AG08396 (cell line): ENCODE measurements at regions not wholly inside any gene's neighbourhood (a gene's known extent, or its start where the extent isn't known, plus 50 kb on each side); places are given as distances from the start of the nearest gene placed in this dataset.
A peak's percentile ranks its signal among the peaks of the same experiment; 100 is the strongest.
"Not testable (repeated sequence)": the region's sequence is repeated elsewhere in the genome, so short reads cannot be mapped to it uniquely, and the experiment has no call there.

ENCODE experiments used
- DNase-seq: peaks from one replicate; pipeline ENCODE4 v3.0.0; 2012; ENCODE audit warnings: low spot score, mixed read lengths

DNA sequence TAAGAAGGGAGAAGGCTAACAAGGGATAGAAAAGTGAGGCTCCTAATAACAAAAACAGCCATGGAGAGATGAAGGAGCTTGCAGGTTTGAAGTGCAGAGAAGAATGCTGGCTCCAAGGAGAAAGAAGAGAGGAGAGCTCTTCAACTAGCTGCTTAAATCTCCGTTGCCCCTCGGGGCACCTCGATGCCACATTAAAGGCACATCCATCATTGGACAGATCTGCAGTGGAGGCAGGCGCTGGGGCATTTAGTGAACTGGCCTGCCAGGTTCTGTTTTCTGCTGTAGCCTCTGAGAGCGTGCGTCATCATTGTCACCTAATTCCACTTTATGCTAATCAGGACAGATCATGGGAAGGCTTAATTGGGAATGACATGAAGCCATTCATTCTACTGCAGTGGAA, 1426.2 kb upstream of the WWC1 start:
- DNase-seq = no peak

DNA sequence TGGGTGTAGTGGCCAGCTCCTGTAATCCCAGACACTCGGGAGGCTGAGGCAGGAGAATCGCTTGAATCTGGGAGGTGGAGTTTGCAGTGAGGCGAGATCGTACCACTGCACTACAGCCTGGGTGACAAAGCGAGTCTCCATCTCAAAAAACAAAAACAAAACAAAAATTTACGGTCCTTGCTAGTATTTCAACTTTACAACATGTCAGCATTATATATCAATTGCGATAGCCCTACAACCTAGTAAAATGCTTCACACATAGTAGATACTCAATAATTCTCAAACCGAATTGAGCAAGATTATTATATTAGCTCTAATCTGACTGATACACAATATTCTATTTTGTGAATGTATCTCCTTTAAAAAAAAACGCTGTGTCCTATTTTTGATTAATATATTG, 1411.0 kb upstream of the WWC1 start:
- DNase-seq = no peak

DNA sequence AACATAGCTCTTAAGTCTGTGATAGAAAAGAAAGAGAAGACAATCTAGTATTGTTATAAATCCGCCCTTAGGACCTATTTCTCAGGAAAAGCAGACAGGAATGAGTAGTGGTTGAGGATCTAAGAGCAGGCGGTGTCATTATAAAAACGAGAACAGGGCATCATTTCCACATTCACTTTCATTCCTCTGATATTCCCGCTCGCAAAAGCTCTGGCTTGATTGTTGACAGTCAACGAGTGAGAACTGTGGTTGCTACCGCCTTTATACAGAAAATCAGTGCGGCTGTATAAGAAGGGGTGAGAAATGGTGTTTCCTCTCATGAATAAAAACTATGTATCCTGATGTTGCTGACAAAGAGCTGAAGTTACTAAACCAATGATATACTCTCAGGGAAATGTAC, 1409.6 kb upstream of the WWC1 start:
- DNase-seq = no peak

DNA sequence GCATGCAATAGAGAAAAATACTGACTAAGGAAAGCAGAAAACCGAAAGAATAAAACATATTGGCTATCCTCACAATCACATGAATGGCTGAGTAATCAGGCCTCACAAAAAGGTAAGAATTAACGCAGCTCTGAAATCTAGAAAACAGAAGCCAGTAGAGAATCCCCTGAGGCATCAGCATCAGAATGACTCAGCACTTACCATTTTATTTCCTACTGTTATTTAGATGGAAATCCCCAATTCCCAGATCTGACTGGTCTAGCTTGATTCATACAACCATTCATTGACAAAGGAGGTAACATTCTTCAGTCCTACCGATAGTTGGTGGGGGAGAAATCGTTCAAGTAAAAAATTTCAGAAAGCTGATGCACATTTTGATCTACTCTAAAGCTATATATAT, 1408.4 kb upstream of the WWC1 start:
- DNase-seq = no peak

DNA sequence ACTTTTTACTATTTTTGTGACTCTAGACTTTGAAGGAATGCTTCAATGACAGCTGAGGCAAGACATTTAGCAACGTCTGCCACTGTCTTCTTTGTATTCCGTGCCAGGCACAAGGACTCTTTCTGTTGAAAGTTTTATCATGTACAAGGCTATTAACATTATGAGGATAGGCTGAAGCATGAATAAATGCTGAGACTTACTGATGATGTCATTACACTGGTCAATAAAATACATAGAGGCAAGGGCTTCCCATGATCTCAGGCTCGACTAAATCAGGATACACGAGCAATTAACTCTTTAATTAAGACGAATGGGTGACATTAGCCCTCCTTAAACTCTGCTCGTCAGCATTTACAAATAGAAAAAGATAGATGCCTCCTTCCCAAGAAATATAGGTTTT, 1393.3 kb upstream of the WWC1 start:
- no peak for DNase-seq

DNA sequence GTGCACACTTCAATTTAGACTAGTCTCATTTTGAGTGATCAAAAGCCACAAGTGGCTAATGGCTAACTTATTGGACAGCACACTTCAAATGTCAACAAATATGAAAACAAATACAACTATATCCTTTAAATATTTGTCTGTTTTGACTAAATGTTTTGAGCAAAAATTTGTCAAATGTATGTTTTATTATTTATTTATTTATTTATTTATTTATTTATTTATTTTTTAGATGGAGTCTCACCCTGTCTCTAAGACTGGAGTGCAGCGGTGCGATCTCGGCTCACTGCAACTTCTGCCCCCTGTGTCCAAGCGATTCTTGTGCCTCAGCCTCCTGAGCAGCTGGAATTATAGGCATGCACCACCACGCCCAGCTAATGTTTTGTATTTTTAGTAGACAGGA, 1392.1 kb upstream of the WWC1 start:
- no peak for DNase-seq

DNA sequence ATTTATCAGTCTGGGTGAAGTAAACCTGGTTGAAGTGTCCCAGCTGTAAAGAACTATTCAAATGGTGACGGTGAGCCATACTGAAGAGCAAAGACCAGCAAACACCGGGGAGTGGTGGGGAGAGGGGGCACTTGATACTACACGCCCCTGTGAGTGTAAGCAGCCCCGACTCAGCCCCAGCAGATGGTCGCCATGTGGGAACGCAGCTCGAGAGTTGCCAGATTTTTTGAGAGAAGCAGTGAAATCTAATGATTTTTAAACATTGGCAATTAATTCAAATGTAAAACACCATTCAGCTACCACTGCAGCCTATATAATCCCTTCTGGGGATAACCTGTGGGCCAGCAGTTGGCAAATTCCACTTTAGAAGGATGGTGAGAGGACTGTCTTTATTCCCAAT, 1386.9 kb upstream of the WWC1 start:
- no peak for DNase-seq

DNA sequence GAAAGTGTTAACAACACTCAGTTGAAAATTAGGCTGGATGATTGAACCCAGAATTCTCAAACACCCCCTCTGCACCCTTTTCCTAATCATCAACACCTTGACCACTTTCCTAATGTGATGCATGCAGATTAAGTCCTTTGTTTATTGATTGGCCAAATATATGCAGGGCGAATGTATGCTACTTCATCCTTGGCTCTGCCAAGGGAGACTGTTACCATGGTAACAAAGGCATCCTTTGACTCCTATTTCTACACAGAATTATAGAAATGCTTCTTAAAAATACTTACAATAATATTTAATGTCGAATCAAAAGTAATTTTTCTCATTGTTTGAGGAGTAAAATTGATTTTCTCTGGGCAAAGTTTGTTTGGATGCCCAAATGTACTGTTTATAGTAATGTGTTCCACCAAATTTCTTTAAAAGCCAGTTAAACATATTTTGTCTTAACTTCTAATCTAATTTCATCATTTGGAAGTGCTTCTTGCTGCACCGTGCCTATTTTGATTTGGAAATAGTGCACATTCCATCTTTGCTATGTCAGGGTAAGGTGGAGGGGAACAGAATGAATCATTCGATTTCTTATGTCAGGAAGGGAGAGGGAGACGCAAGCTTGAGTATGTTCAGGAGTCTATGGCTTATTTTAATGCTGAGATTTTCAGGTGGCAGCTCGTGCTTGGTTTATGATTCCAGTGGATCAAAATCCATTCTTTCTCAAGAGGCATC, 1384.3 kb upstream of the WWC1 start:
- DNase-seq = no peak

DNA sequence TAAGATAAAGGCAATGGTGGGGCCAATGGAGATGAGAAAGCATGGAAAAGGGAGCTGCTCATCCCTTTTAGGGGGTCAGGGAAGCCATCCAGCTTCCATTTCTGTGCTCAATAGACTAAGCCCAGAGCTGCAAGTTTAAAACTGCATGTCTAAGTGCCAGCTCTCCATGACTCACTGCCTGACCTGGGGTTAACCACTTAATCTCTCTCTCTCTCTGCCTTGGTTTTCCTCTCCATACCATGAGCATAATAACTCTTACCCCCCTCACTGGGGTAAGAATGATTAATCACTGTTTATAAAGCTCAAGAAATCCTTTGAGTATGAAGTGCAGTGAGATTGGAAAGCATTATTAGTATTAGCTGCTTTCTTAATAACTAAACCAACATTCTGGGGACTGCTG, 1382.4 kb upstream of the WWC1 start:
- DNase-seq = no peak

DNA sequence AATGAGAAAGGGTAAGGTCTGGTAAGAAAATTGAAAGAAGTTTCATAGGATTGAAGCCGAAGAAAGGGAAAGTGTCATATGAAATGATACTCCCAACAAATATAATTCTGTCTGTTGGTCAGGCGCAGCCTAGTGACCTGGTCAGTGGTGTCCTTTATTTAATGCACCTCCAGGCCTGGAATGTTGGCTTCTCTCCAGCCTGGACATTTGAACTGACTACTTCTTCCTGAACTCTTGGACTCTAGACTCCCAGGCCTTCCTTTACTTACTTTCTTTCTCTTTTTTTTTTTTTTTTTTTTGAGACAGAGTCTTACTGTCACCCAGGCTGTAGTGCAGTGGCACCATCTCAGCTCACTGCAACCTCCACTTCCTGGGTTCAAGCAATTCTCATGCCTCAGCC, 1381.5 kb upstream of the WWC1 start:
- no peak for DNase-seq

DNA sequence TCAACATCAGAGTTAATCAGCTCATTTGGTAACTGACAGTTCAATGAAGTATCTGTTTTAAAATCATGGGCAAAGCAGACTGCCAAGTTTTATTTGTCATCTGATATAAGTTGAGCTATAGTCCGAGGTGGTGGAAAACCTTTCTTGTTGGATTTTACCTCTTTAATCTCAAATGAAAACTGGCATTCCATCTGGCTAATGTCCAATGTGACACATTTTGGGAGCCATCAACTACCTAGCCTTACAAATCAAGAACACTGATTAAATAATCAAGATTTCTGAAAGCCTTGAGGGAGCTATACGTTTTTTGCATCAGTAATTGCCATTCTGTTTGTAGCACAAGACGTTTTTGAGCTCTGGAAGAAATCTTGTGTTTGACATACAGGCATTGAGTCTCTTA, 1380.5 kb upstream of the WWC1 start:
- no peak for DNase-seq

DNA sequence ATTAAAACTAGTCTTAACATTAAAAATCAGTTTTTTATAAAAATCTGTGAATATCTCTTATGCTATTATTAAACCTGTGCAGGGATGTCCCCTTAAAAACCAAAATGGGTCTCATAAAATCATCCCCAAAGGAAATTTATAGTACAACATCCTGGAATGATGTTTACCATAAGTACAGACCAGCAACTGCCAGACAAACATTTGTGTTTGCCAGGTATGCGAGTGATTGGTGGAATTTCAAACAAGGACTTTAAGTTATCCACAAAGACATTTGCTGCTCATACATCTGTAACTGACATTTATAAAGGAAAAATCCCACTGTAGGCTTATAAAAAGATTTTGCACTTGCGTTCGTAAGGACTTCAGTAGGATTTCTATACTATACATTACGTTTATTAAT, 1375.4 kb upstream of the WWC1 start:
- DNase-seq = no peak

DNA sequence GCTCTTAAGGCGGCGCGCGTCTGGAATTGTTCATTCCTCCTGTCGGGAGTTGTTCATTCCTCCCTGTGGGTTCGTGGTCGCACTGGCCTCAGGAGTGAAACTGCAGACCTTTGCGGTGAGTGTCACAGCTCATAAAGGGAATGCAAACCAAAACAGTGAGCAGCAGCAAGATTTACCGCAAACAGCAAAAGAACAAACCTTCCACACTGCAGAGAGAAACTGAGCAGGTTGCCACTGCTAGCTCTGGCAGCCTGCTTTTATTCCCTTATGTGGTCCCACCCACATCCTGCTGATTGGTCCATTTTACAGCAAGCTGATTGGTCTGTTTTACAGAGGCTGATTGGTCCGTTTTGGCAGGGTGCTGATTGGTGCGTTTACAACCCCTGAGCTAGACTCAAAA, 1365.3 kb upstream of the WWC1 start:
- DNase-seq = no peak

DNA sequence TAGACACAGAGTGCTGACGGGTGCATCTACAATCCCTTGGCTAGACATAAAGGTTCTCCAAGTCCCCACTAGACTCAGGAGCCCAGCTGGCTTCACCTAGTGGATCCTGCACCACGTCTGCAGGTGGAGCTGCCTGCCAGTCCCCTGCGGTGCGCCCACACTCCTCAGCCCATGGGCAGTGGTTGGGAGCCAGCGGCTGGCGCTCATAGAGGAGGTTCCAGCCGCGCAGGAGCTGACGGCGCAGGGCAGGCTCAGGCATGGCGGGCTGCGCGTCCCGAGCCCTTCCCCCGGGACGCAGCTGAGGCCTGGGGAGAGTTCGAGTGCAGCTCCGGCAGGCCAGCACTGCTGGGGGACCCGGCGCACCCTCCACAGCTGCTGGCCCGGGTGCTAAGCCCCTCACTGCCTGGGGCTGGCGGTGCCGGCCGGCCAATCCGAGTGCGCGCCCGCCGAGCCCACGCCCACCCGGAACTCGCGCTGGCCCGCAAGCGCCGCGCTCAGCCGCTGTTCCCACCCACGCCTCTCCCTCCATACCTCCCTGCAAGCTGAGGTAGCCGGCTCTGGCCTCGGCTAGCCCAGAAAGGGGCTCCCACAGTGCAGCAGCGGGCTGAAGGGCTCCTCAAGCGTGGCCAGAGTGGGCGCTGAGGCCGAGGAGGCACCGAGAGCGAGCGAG, 1364.5 kb upstream of the WWC1 start:
- DNase-seq = not testable (repeated sequence)

DNA sequence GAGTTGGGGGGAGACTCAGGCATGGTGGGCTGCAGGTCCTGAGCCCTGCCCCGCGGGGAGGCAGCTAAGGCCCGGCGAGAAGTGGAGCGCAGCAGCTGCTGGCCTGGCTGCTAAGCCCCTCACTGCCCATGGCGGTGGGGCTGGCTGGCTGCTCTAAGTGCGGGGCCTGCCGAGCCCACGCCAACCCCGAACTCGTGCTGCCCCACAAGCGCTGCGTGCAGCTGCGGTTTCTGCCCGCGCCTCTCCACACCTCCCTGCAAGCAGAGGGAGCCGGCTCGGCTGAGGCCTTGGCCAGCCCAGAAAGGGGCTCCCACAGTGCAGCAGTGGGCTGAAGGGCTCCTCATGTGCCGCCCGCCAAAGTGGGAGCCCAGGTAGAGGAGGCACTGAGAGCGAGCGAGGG, 1355.1 kb upstream of the WWC1 start:
- no peak for DNase-seq

DNA sequence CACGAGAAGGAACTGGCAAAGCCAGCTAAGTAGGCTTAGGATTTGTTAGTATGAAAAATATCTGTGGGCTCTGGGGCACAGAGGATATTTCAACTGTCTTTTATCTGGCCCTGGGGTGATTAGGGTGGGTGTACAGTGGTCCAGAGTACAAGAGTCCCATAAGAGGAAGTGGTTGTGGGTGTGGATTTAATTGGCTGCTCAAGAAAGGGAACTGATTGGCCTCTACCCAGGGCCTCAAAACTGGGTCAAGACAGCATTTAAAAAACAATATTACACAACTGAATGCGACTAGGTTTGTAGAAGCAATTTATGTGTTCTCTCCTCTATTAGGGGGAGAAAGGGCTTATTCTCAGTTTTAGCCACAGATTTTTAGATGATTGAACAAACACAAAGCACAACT, 1353.4 kb upstream of the WWC1 start:
- DNase-seq = no peak

DNA sequence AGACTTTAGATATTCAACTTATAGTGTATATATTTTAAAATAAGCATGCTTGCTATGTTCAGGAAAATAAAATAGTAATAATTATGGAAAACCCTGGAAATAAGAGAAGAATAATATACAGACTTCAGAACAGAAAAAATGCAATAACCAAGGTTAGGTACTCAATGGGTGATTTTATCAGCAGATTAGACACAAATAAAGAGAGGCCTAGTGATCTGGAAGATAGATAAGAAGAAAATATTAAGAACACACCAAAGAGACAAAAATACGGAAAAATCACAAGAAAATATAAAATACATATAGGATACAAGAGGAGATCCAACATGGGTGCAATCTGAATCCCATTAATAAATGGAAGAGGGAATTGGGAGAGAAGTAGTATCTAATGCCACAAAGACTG, 1348.5 kb upstream of the WWC1 start:
- DNase-seq = no peak

DNA sequence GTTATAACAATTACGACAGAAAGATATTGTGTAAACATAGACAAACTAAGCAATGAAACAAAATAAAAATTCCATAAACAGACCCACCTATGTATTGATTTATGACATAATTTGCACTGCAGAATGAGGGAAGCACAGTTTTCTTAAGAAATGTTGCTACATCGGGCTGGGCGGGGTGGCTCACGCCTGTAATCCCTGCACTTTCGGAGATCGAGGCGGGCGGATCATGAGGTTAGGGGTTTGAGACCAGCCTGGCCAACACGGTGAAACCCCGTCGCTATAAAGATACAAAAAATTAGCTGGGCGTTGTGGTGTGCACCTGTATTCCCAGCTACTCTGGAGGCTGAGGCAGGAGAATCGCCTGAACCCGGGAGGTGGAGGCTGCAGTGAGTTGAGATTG, 1344.4 kb upstream of the WWC1 start:
- DNase-seq = no peak

DNA sequence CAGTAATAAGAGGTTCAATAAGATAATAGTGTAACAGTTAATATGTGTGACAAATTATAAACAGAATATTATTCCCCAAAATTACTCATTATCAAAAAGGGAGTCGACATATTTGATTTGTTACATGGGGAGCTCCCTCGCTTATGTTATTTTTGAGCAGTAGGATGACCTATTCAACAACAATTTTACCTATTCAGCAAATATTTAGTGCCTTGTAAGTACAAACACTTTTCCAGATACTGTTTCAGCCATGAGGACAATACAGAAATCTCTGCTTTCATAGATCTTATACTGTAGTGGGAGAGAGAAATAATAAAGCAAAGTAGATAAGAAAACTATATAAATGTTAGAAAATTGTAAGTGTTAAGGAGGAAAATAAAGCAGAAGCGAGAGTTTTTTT, 1342.8 kb upstream of the WWC1 start:
- DNase-seq = no peak

DNA sequence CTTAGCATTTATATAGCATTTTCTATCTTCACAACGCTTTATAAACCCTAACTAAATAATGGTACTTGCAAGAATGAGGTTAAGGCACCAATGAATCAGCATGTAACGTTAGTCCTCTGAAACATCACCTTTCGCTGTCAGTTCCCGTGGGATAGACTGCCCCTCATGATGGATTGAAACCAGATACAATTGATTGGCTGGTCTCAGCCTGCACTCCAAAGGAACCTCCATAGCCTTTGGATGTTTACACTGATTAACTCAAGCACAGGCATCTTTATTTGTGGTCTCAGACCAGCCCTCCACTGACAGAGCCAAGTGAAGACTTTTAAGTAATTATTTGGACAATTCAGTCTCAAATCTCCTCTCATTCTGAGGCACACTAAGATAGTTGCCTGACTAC, 1339.4 kb upstream of the WWC1 start:
- DNase-seq = no peak

DNA sequence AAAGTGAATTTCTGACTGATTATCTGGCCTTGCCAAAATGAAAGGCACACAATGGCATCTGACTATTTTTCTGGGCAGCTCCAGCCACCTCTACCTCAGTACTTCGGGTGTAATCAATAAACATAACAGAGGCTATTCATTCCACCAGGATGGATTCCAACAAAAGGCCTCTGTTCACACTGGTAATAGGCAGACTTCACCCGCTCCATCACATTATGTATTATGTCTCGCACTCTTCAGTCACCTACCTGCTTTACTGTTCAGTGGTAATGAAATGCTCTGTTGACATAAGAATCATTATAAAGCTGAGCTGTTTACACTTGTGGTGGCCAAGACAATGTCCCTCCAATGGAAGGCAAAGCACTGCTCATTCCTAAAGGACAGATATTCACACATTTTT, 1333.7 kb upstream of the WWC1 start:
- no peak for DNase-seq

DNA sequence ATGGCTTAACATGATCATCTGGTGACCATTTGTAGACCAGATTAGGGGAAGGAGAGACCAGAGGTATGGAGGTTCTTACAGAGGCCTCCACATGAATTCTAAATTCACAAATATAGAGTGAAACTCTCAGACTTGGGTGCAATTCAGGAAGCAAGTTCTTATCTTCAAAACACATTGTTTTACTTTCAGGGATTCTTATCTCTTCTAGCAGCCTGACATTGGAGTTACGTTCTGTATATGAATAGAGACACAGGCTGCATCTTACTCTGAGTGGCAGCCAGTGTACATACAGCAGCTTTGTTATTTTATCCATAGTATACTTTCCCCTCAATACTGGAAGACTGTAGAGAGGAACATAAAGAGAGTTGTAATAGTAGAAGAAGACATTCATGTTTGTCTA, 1331.7 kb upstream of the WWC1 start:
- DNase-seq = no peak

DNA sequence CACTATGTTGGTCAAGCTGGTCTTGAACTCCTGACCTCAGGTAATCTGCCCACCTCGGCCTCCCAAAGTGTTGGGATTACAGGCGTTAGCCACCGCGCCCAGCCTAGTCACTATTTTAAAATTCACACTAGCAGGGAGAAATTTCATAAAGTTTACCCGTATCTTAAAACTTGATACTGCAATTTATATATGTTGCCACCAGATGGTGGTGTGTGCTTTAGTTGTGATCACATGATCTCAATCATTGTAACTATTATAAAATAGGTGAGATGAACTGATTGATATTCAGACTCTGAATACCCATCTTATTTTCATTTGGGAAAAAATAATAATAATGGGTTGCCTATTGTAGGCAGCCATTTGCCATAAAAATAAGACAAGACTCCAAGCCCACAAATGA, 1330.4 kb upstream of the WWC1 start:
- peak; percentile 7 for DNase-seq

DNA sequence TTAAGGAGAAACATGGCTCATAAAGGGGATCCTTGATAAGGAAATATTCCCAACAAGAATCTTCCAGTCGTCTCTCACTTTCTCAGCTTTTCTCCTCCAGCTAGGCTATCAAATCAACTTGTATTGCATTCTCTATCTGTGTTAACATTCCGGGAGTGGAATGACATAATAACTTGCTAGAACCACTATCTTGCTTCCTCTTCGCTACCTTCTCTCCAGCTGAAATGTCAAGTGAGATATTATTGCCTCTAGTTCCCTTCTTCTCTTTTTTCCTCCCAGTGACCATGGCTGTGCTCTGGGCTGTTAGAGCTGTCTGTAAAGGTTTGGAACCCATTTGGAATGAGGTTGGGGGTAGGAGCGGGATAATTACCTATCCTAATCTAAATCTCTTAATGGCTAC, 1329.5 kb upstream of the WWC1 start:
- no peak for DNase-seq
